IMR-90 (cell line): ENCODE measurements at regions not wholly inside any gene's neighbourhood (a gene's known extent, or its start where the extent isn't known, plus 50 kb on each side); places are given as distances from the start of the nearest gene placed in this dataset.

ENCODE experiments used
- RAD21 ChIP-seq: IDR thresholded peaks from 2 replicates; pipeline ENCODE4 v1.6.1; 2012; ENCODE audit warnings: low read length, improper control_type of control experiment
- TF ChIP-seq, protein P1 (sequence below): conservative IDR thresholded peaks from 2 replicates; pipeline ENCODE4 v1.5.1; 2012; ENCODE audit warnings: mild to moderate bottlenecking, low read depth, low read length, improper control_type of control experiment

DNA sequence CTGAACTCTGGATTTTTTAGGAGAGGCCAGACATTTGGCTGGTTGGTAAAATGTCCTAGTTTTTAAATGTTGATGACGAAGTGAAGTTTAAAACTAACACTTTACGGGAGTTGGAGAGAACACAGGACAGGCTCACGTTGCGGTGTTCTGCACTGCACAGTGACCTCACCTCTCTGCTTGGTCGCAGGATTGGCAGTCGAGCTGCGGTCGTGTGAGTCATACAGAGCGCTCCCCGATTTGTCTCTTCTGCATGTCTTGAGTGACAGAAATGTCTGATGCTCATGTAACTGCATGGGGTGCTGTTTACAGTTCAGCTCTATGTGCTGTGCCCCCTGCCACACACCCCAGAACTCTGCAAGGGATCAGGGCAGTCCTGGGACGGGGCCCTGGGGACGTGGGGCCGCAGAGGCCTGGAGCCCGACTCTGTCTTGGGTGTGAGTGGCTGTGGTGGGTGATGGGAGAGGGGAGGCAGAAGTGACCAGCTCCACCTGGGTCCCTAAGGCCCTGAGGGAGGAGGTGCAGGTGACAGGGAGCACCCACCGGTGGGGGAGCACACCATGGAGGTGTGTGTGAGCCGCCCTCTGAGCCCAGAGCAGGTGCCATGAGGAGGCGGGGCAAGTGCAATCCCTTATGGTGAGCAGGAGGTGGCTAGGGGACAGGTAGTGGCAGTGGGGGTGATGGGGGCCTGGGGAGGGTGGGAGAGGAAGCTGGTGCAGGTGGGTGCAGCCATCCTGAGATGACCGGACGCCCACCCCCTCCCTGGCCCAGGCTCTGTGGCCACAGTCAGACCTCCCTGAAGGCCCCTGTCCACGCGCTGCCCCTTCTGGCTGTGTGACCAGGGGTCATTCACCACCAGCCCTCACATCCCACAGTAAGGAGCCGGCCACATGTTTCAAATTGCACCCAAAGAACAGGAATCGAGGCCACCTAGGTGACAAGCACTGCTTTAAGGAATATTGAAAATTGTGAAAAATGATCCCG, 77.9 kb upstream of the ADRA2C start:
- no peak for TF ChIP-seq RAD21
- TF ChIP-seq, protein P1, sequence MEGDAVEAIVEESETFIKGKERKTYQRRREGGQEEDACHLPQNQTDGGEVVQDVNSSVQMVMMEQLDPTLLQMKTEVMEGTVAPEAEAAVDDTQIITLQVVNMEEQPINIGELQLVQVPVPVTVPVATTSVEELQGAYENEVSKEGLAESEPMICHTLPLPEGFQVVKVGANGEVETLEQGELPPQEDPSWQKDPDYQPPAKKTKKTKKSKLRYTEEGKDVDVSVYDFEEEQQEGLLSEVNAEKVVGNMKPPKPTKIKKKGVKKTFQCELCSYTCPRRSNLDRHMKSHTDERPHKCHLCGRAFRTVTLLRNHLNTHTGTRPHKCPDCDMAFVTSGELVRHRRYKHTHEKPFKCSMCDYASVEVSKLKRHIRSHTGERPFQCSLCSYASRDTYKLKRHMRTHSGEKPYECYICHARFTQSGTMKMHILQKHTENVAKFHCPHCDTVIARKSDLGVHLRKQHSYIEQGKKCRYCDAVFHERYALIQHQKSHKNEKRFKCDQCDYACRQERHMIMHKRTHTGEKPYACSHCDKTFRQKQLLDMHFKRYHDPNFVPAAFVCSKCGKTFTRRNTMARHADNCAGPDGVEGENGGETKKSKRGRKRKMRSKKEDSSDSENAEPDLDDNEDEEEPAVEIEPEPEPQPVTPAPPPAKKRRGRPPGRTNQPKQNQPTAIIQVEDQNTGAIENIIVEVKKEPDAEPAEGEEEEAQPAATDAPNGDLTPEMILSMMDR: no peak
